Osteocyte (in vitro differentiated cells): ENCODE measurements at regions not wholly inside any gene's neighbourhood (a gene's known extent, or its start where the extent isn't known, plus 50 kb on each side); places are given as distances from the start of the nearest gene placed in this dataset.

Source experiments
- DNase-seq: peaks from one replicate; pipeline ENCODE4 v3.0.0; 2021; ENCODE audit warnings: mixed read lengths; ENCODE audit not compliant: unreplicated experiment; ENCODE audit errors: extremely low spot score
- H3K27ac Mint-ChIP-seq: one replicate; pipeline ENCODE4 v1.8.0; 2021; ENCODE audit warnings: mild to moderate bottlenecking, mixed read lengths; ENCODE audit not compliant: unreplicated experiment
- H3K27me3 Mint-ChIP-seq: one replicate; pipeline ENCODE4 v1.8.0; 2021; ENCODE audit warnings: mixed read lengths; ENCODE audit not compliant: unreplicated experiment
- H3K36me3 Mint-ChIP-seq: one replicate; pipeline ENCODE4 v1.8.0; 2021; ENCODE audit warnings: mixed read lengths; ENCODE audit not compliant: unreplicated experiment
- H3K4me1 Mint-ChIP-seq: one replicate; pipeline ENCODE4 v1.8.0; 2021; ENCODE audit warnings: mixed read lengths; ENCODE audit not compliant: unreplicated experiment
- H3K4me3 Mint-ChIP-seq: one replicate; pipeline ENCODE4 v1.8.0; 2021; ENCODE audit warnings: mild to moderate bottlenecking, moderate library complexity, mixed read lengths; ENCODE audit not compliant: unreplicated experiment
- H3K9me3 Mint-ChIP-seq: one replicate; pipeline ENCODE4 v1.8.0; 2021; ENCODE audit warnings: mixed read lengths; ENCODE audit not compliant: unreplicated experiment
- CTCF ChIP-seq: fragments of 200-600 bp; sonication (generic); IDR thresholded peaks from 2 replicates; pipeline ENCODE4 v1.5.0; 2021; ENCODE audit warnings: antibody characterized with exemption, mild to moderate bottlenecking, moderate library complexity

- Mint-ChIP-seq H3K4me3 (no peak overlapping the region), H3K4me1 (peaks cover 6% of the 10 kb centered on the region), H3K36me3 (peaks cover 58% of the 10 kb centered on the region), H3K27ac (no peak overlapping the region), H3K9me3 (no peaks in the 10 kb centered on the region), H3K27me3 (no peaks in the 10 kb centered on the region)
- no peak for DNase-seq
- TF ChIP-seq CTCF: no peak
These were observed 126.1 kb downstream of the FAT4 start for GRCh38 chr4:125440814-125441213.

- H3K27me3 Mint-ChIP-seq: no peaks in the 10 kb centered on the region
- no peak overlapping the region for H3K4me3 Mint-ChIP-seq
- peaks cover 6% of the 10 kb centered on the region for H3K4me1 Mint-ChIP-seq
- H3K27ac Mint-ChIP-seq: no peak overlapping the region
- no peak for DNase-seq
- no peaks in the 10 kb centered on the region for H3K9me3 Mint-ChIP-seq
- H3K36me3 Mint-ChIP-seq: peaks cover 59% of the 10 kb centered on the region
- no peak for TF ChIP-seq CTCF
These were observed 129.4 kb downstream of the FAT4 start for GRCh38 chr4:125444166-125444565.

GRCh38 chr4:125445525-125445924, 130.8 kb downstream of the FAT4 start:
- H3K4me1 Mint-ChIP-seq: peaks cover 2% of the 10 kb centered on the region
- H3K36me3 Mint-ChIP-seq: peaks cover 64% of the 10 kb centered on the region
- H3K4me3 Mint-ChIP-seq: no peak overlapping the region
- peaks cover 4% of the 10 kb centered on the region for H3K9me3 Mint-ChIP-seq
- no peak for DNase-seq
- H3K27me3 Mint-ChIP-seq: no peaks in the 10 kb centered on the region
- no peak overlapping the region for H3K27ac Mint-ChIP-seq
- TF ChIP-seq CTCF: no peak

GRCh38 chr4:125447551-125448290, 133.0 kb downstream of the FAT4 start:
- Mint-ChIP-seq H3K27ac (no peak overlapping the region), H3K4me3 (no peak overlapping the region), H3K4me1 (no peaks in the 10 kb centered on the region), H3K27me3 (no peaks in the 10 kb centered on the region), H3K9me3 (peaks cover 4% of the 10 kb centered on the region), H3K36me3 (peaks cover 67% of the 10 kb centered on the region)
- TF ChIP-seq CTCF: no peak
- DNase-seq: no peak

- peaks cover 4% of the 10 kb centered on the region for H3K9me3 Mint-ChIP-seq
- H3K36me3 Mint-ChIP-seq: peaks cover 46% of the 10 kb centered on the region
- no peaks in the 10 kb centered on the region for H3K27me3 Mint-ChIP-seq
- no peak for TF ChIP-seq CTCF
- no peak overlapping the region for H3K27ac Mint-ChIP-seq
- peaks cover 2% of the 10 kb centered on the region for H3K4me1 Mint-ChIP-seq
- no peak overlapping the region for H3K4me3 Mint-ChIP-seq
- no peak for DNase-seq
These were observed 141.3 kb downstream of the FAT4 start for GRCh38 chr4:125456075-125456474.
